HS-27A (cell line): ENCODE measurements at regions not wholly inside any gene's neighbourhood (a gene's known extent, or its start where the extent isn't known, plus 50 kb on each side); places are given as distances from the start of the nearest gene placed in this dataset.
A peak's percentile ranks its signal among the peaks of the same experiment; 100 is the strongest.

ENCODE experiments used
- DNase-seq: peaks from one replicate; pipeline ENCODE4 v3.0.0-alpha.2; 2012; ENCODE audit warnings: low read depth, missing footprints

GRCh38 chr20:11395581-11395980, 522.1 kb upstream of the BTBD3 start:
- no peak for DNase-seq

DNA sequence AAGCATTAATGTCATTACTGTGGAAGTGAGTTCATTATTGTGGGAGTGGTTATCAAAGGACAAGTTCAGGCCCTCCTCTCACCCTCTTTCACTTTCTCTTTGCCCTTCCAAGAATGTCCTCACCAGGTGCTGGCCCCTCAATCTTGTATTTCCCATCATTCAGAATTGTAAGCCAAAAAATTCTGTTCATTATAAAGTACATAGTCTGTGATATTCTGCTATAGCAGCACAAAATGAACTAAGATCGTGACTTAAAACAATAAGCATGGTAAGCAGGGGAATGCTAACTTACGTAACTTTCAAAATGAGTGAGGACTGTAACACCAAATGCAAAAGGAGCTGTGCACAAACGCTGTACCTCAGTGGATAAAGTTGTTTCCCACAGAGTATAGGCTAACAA, 515.7 kb upstream of the BTBD3 start:
- DNase-seq = no peak

DNA sequence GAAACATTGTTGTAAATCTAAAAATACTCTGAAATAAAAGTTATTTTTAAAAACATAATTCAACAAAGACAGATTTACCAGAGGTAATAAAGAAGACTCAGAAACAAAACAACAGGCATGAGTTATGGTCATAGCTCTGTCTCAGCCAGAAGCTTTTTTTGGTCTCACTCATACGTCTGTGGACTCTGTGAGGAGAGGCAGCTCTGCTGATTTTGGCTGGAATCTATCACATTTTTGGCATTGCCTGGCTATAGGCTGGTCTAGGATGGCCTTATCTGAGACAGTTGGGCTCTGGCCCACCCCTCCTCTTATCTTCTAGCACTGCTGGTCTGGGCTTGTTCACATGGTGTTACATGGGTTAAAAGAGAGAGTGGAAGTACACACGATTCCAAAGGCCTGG, 514.0 kb upstream of the BTBD3 start:
- no peak for DNase-seq

DNA sequence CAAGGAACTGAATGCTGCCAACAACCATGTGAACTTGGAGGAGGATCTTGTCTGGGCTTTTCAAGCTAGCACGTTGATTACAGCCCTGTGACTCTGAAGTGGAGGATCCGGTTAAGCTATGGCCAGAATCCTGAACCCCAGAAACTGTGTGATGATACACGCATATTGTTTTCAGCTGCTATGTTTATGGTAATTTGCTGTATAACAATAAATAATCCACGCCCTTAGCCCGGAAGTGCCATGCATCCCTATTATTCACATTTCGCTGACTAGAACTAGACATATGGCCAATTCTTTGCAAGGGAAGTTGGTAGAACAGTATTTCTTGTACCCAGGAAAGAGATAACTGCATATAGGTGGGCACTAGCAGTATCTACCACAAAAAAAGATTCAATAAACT, 510.8 kb upstream of the BTBD3 start:
- DNase-seq = no peak

- DNase-seq = no peak
These were observed 508.1 kb upstream of the BTBD3 start for GRCh38 chr20:11409561-11409960.

GRCh38 chr20:11411765-11412164, 505.9 kb upstream of the BTBD3 start:
- DNase-seq = no peak

GRCh38 chr20:11426948-11427347, 490.7 kb upstream of the BTBD3 start:
- no peak for DNase-seq

- DNase-seq = no peak
These were observed 488.5 kb upstream of the BTBD3 start for GRCh38 chr20:11429168-11429567.

DNA sequence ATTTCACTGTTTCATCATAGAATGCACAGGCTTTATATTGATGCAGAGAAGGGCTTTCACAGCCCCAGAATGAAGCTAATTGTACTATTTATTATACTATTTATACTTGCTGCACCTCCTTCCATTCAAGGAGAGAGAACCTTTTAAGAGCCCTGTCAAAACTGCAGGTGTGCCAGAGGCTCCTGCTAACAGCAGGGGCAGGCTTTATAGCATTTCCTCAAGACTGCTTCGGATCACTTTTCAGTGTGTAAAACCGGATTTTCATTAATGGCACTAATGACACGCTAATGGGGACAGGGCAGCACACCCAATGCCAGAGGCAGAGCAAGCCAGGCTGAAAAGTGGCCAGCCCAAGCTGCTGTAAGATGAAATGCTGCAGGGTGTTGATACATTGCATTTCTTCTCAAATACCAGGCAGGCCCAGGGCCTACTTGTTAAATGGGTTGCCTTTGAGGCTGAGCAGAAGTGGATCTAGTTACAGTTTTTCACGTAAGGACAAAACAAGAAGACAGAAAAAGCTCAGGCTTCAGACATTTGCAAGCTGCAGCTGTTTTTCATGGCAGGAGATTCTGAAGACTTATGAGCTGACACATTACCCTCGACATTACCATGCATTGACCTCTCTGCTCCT, 487.7 kb upstream of the BTBD3 start:
- DNase-seq = no peak

GRCh38 chr20:11430652-11431051, 487.0 kb upstream of the BTBD3 start:
- DNase-seq = no peak

DNA sequence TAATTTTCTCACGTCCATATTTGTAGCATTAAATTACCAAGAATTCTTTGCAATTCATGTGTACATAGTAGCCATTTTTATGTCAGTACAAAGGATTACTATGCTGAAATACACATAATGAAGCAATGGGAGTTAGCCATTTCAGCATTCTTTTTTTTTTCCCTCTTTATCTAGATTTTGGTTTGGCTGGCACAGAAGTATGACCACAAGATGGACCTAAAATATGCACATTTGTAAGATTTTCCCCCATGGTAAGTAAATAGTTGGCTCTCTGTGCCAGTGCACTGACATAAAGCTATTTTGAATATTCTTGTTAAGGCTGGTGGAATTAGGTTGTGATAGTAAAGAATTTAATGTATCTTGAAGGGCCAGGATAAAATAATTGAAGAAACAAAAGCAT, 486.1 kb upstream of the BTBD3 start:
- DNase-seq = no peak

- peak; percentile 54 for DNase-seq
These were observed 485.3 kb upstream of the BTBD3 start for GRCh38 chr20:11432407-11432806.

- DNase-seq = no peak
These were observed 481.4 kb upstream of the BTBD3 start for GRCh38 chr20:11436113-11436905.

DNA sequence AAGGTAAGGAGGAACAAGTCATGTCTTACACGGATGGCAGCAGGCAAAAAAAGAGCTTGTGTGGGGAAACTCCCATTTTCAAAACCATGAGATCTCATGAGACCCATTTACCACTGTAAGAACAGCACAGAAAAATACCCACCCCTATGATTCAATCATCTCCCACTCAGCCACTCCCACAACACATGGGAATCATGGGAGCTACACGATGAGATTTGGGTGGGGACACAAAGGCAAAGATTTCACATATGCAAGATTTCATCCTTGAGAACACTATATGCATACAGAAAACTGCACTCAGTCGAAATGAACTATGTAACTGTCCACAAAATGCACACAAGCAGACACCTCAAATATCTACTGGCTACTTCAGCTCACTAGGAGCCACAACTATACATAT, 480.6 kb upstream of the BTBD3 start:
- DNase-seq = no peak

- DNase-seq = no peak
These were observed 479.9 kb upstream of the BTBD3 start for GRCh38 chr20:11437611-11438380.

- DNase-seq = no peak
These were observed 479.3 kb upstream of the BTBD3 start for GRCh38 chr20:11438412-11438811.

DNA sequence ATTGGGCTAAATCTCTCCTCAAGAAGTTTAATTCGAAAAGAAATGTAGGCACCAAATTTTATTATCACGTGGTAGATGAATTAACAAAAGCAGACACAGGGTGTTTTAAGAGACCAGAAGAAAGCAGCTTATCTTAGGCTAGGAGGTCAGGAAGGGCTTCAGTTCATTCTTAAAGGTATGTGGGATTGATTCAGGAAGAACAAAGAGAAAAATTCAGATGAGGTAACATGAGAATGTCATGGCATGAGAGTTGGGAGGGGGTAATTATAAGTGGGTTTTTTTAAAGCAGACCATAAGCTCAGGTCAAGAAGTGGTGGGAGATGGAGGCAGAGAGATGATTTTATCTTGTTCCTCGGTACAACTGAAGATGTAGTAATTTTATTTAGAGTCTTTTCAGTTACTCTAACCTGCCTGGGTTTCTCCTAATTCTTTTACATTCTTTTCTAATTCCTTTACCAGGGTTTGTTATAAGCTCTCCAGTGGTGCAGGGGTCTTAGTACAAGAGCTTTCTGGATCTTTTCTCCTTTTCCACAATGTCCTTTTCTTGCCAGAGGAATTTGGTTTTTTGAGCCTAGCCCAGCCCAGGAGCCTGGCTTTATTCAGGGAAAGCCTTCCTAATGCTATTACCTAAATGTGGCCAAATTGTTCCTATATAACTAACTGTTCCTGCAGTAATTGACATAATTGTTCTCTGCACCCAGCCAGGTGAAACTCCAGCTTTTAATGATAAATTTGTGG, 474.1 kb upstream of the BTBD3 start:
- no peak for DNase-seq

GRCh38 chr20:11445161-11445560, 472.5 kb upstream of the BTBD3 start:
- DNase-seq = no peak

- no peak for DNase-seq
These were observed 471.8 kb upstream of the BTBD3 start for GRCh38 chr20:11445891-11446290.

DNA sequence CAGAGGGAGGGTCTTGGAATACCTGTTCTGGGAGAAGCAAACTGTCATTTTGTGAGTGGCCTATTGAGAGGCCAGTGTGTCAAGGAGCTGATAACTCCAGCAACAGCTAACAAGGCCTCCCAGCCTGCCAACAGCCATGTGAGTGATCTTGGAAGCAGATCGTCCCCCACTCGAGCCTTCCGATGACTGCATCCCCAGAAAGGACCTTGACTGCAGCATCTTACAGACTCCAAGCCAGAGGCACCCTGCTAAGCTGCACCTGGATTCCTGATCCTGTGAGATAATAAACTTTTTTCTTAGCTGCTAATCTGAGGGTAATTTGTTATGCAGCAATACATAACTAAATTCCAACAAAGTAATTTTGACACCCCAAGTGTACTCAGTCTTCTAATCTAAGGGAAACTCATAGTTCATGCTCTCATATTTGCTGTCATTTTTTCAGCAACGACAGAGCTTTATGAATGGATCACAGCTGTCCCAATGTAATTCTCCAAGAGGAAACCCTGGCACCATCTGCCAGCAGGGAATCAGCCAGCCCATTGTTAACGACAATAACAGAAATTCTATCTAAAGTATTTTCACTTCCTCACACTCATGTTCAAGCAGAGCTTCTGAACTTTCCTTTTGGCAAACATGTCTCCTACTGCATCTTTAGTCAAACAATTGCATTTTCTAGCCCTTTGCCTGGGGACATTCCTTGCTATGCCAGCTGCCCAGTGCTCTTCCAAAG, 470.2 kb upstream of the BTBD3 start:
- no peak for DNase-seq

DNA sequence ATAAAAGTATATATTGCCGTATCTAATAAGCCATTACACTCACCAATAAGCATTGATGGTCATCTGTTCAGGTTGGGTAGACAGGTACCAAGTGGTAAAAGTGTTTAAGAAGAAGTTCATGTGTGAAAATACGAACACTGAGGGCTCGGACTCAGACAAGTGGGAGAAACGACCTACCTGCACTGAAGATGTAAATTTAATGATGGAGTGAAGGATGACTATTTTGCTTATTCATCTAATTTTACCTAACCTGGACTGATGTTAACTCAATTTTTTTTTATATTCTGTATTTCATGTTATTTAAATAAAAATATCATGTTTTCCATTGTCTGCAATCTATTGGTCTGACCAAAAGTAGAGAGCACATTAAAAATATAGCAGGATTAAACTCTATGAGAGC, 469.1 kb upstream of the BTBD3 start:
- no peak for DNase-seq

DNA sequence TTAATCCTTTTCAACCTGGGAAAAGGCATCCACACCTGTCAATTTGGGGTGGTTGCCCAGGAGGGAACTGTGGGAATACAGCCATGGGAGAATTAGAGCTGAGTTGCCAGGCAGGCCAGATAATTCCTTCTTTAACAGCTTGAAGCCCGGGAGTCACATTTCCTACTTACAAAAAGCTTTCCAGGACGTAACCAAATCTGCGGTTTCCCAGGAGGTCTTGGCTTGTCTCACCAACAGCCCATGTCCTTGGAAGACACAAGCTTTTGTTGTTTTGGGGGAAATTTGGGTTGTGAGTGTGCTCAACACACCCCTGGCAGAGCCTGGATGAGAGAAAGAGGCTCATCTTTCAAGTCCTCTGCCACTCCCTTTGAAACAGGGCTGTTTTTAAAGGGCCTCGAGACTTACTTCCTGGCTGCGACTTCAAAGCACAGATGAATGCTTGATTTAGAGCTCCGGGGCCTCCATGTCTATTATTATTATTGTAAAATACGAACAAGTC, 465.9 kb upstream of the BTBD3 start:
- no peak for DNase-seq
